HG03175 (cell line): ENCODE measurements at regions not wholly inside any gene's neighbourhood (a gene's known extent, or its start where the extent isn't known, plus 50 kb on each side); places are given as distances from the start of the nearest gene placed in this dataset.

Experiments used
- ATAC-seq: cut with Tn5 transposase; IDR thresholded peaks from one replicate; pipeline ENCODE4 v1.9.1; 2021; ENCODE audit warnings: mild to moderate bottlenecking, moderate library complexity; ENCODE audit not compliant: unreplicated experiment

DNA sequence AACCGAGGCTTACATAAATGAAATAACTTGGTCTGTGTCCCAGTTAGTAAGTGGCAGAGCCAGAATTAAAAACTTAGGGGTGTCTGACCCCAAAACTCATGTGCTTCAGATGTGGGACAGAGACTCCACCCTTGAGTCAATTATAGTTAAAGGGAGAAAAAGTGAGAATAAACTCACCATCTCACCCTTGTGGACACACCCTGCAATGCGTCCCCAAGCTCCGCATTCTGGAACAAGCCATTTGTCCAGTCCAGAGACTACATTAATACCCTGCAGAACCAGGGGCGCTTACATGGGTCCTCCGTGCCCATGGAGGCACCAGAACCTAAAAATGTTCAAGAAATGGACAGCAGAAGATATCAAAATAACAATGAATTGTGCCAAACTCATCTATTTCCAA is 207.0 kb upstream of the ZNF507 start:
- no peak for ATAC-seq

DNA sequence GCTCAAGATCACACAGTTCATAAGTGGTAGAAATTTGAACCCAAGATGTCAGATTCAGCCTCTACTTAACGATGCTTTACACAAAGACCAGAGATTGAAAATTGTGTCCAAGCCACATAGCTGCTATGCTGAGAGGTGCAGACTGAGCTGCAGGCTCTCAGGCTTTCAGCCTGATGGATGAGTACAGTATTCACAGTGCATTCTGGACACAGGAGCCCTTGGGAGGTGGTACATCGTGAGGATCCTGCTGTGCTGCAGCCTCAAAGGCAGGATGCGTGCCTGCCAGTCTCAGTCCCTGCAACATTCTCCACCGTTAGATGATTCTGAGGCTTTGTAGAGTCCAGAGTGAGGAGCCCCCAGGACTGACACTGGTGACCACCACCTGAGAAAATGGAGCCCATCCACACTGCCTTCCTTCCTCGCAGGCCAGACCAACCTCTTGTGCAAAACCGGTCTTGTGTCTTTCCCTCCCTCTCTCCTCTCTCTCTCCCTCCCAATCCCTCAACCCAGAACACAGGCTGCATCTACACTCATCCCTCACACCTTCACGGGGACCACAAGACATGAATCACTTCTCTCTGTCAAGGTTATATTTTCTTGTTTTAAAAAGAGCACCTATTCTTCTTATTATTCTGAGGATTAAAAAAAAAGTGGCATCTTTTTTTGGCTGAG is 203.4 kb upstream of the ZNF507 start:
- ATAC-seq: no peak

DNA sequence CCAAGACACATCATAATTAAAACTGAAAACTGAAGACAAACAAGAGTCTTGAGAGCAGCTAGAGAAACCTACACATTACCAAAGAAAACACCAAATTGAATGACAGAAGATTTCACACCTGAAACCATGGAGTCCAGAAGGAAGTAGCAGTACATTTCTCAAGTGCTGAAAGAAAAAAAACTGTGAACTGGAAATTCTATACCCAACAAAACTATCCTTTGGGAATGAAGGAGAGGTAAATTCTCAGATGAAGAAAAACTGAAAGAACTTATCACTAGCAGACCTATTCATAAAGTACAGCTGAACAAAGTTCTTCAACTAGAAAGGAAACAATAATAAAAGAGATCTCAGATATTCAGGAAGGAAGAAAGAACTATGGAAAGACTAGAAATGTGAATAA is 198.7 kb upstream of the ZNF507 start:
- ATAC-seq: no peak

DNA sequence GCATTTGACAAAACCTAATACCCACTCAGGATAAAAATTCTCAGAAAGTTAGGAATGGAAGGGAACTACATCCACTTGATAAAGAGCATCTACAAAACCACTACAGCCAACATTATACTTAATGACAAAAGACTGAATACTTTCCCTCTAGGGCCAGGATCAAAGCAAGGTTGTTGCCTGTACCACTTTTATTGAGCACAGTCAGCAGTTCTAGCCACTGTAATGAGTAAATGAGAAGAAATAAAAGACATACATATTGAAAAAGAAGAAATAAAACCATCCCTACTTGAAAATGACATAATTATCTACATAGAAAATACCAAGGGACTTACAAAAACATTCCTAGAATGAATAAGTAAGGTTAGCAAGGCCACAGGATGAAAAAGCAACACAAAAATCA is 194.8 kb upstream of the ZNF507 start:
- ATAC-seq: no peak

DNA sequence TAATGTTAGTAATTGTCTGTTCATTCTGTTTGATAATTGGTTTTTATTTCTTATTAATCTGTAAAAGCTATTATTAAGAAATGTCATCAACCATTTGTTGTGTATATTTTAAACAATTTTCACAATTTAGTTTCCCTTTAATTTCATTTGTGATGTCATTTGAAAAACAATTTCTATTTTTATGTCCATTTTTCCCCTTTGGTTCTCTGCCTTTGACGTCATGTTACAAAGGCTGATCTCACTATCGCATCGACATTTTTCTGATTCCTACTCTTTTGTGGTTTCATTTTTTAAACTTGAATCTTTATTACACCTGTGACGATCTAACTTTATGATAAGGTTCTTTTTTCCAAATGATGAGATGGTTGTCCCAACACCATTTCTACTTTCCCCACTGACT is 191.0 kb upstream of the ZNF507 start:
- ATAC-seq: no peak

DNA sequence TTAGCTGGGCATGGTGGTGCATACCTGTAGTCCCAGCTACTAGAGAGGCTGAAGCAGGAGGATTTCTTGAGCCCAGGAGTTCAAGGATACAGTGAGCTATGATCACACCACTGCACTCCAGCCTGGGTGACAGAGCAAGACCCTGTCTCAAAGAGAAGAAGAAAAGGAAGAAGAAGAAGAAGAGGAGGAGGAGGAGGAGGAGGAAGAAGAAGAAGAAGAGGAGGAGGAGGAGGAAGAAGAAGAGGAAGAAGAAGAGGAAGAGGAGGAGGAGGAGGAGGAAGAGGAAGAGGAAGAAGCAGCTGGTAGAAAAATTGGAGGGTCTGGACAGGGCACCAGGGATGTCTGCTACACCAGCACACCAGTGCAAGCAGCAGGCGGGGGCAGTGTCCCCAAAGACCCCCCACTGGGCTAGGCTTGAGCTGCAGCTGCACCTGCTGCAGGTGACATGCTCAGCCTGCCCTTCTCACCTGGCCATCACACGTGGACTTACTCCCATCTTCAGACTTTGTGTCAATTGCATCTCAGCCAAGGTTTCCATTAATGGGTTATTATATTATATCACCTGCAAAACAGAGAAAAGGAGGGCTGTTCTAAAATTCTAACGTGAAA is 180.9 kb upstream of the ZNF507 start:
- no peak for ATAC-seq

DNA sequence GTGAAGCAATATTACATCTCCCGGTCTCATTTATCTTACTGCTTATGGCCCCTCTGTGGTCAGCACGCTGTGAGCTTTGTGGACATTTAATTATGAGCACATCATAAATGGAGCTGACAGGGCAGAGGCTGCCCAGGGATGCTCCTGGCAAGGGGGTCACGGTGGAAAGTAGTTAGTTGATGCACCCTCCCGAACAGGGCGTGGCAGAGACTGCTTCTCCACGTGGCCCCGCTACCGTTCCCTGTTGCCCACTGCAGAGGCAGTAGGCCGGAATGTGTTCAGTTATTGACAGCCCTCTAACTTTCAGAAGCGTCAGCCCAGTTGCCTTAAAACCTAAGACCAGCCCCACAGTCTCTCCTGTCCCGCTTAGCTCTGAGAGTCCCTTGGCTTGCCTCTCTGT is 180.3 kb upstream of the ZNF507 start:
- ATAC-seq: no peak

DNA sequence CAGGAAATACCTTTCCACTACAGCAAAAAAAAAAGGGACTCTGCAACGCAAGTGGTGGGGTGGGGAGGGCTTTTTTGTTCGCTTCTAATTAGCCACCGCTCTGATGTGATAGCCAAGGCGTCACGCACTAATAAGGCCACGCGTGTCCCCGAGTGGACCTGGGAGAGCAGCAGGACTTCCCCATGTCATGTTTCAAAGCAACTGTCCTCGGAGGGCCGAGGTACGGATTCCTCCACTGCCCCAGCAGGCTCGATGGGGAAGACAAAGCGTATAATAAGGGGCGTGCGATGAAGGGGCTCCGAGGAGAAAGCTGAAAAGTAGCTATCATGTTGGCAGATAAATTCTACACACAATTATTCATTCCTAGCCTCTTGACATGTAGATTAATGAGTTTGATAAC is 179.7 kb upstream of the ZNF507 start:
- no peak for ATAC-seq

DNA sequence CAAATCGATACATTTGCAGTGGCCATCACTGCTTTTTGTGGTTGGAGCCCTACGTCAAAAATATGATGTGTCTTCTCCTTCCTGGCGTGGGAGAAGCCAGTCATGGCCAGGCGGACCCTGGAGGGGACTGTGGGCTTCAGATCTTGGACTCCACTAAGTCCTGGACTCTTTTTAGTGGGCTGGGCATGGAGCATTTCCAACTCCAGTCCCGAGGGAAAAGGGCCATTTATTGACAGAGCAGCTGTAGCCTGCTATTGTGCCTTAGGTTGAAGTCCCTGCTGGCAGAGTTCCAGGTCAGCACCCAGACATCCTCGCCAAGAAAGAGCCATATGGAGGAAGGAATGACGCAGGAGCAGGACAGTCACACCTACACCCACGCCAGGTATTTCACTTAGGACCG is 179.2 kb upstream of the ZNF507 start:
- ATAC-seq: no peak

DNA sequence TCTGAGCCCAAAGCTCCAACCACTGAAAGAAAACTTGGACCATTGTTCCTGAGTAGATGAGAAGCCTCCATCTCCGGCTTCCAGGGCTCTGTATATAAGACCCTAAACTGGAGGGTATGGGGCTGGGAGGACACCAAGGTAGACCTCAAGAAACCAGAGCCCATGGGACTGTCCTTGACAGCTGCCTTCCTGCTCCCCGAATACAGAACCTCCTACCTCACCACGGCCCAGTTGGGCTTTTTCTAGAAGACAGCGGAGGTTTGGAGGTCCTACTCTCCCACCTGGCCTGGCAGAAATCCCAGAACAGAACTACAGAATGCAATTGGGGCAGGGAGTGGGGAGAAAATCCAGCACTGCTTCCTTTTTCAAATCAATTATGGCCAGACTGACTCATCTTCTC is 177.3 kb upstream of the ZNF507 start:
- no peak for ATAC-seq

DNA sequence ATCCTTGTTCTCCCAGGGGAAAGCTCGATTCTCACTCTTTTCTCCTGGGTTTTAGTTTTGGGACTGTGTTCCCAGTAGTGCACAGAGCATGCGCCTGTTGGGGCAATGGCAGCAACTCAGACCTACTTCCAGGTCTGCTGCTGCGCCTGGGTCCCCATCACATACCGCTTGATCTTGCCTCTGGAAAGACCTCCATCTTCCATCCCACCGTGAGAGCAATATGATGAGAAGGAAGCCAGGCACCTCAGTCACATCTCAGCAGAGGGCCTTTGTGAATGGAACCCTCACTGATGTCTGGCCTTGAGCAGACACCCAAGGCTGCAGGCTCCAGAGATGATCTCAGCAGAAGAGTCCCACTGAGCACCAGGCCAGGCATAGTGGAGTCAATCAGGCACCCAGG is 176.8 kb upstream of the ZNF507 start:
- no peak for ATAC-seq

DNA sequence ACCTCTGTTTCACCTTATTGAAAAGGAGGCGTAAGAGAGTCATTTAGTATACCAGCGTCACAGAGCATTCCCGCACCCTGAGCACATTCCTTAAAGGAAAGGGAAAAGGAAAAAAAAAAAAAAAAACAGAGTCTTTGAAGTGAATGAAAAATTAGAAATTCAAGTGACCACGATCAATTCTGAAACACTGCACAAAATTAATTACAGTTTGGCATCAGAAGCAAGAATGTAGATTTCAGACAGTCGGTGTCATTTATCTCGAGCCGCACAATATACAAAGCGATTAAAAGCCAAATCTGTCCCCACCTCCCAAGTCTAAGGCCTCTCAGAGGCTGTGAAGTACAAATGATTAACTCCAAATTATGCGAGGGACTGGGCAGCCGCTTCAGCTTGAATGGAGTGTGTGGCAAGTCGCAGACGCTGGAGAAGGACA is 173.7 kb upstream of the ZNF507 start:
- ATAC-seq: no peak

DNA sequence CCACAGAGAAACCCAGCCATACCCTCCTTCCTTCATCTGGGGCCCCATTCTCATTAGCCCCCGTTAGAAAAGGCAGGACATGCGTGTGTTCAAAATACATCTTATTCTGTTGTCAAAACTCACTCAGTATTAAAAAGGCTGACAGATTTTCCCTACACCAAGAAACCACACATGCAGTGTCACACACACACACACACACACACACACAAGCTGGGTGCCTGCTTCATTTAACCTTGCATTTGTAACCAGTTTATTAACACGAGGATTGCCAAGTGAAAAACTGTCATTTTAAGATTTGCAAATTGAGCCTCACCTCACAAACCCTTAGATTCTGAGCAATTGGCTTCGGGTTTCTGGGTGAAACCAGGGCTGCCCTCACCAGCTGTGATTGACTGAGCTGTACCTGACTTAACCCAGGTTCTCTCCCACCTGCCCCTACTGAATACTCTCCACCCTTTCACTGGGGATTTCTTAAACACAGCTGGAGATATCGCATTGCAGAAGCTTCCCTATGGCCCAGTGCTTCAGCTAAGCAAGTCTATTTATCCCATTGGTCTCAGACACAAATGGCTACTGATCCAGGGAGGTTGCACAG is 172.7 kb upstream of the ZNF507 start:
- no peak for ATAC-seq

DNA sequence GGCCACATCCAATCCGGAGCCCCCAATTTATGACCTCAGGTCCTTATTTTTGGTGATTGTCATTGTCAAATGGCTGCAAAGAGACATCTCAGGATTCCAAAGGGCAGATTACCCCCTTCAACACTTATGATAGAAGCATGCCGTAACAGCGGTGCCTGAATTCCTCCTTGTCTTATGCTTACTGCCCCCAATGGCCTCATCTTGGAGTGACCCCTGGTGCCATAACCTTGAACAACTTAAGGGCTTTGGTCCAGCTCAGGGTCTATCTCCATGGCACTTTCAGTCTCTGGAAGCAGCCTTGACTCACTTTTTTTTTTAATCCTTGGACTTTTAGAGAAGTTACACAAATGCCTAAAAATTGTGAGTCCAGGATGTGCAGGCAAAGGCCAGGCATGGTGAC is 171.6 kb upstream of the ZNF507 start:
- no peak for ATAC-seq

DNA sequence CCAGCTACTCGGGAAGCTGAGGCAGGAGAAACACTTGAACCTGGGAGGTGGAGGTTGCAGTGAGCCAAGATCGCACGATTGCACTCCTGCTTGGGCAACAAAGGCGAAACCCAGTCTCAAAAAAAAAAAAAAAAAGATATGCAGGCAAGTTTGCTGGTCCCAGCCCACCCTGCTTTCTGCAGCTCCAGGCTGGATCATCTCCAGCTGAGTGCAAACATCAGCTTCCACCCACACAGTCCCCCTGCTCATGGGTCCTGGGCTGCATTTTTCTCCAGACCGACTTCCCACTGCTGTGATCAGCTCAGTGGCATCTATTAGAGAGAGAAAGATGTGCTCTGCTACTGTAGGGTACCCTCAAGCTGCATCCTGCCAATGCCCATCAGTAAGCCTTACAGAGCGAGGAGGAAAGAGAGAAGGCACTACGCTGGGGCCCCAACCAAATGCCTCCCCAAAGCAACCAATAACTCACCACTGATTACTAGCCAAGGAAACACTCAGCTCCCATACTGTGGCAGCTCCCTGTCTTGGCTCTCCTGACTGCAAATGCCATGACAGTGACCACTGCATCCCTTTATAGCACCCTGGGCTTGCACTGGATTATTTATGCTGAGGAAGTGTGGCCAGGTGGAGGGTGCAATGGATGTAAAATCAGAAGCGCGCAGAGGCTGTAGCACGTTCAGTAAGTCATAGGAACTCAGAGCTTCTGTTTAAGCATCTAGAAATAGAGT is 170.9 kb upstream of the ZNF507 start:
- ATAC-seq: no peak

DNA sequence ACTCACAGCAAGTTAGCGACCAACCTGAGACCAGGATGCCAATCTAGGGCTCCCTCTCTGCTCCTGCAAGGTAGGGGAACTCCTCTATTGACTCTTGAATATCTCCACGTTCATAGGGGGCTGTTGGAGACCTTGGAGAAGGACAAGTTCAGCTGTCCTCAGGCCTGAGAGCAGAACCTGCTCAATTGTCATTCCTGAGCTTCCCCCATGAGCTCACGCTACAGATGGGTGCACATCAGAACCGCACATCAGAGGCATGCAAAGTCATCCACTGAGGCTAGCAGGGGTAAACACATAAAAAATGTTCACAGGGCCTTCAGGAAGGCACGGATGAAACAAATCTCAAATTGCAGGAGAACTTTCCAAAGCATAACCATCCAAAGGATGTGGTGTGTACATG is 168.8 kb upstream of the ZNF507 start:
- ATAC-seq: no peak

DNA sequence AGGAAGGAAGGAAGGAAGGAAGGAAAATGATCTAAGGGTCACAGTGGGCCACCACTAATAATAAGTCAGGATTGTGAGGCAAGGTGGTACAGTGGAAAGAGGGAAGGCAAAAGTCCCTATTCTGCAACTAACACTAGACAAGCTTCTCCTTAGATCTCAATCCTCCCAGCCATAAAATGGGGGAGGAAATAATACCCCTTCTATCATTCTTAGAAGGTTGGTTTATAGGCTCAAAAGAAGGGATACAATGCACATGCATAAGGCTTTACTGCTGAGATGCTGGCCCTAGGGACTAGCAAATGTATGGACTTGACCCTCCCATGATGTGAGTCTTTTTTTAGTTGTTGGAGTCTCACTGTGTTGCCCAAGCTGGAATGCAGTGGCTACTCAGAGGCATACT is 167.7 kb upstream of the ZNF507 start:
- ATAC-seq: no peak

DNA sequence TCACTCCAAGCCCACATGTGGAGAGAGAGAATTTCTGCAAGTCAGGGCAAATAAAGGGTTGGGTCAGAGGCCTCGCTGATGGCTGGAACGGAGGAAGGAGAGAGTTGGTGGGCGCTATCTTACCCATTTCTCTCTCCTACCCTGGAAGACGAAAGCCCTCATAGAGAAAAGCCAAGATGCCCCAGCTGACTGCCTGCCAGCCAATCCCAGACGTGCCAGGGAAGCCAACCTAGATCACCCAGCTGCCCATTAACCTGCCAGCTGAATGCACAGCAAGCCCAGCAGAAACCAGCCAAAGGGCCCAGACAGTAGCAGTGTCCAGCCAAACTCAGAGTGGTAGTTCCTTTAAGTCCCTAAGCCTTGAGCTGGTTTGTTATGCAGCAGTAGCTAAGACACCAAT is 167.0 kb upstream of the ZNF507 start:
- no peak for ATAC-seq

DNA sequence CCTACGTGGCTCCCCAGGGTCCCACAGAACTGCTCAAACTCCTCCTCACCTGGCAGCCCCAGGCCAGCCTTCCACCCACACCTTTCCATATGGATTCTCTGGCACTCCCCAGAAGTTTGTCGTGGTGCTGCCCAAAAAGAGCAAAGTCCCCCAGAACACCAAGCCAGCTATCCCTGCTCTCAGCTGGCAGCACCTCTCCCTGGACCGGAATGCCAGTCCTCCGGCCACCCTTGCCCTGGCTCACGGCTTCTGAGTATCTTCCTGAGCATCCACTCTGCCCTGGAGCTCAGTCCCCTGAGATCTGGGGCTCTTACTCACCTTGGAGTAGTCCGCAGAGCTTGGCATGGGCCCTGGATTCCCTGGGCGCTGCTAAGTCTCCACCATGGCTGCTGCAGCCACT is 166.5 kb upstream of the ZNF507 start:
- ATAC-seq: no peak

DNA sequence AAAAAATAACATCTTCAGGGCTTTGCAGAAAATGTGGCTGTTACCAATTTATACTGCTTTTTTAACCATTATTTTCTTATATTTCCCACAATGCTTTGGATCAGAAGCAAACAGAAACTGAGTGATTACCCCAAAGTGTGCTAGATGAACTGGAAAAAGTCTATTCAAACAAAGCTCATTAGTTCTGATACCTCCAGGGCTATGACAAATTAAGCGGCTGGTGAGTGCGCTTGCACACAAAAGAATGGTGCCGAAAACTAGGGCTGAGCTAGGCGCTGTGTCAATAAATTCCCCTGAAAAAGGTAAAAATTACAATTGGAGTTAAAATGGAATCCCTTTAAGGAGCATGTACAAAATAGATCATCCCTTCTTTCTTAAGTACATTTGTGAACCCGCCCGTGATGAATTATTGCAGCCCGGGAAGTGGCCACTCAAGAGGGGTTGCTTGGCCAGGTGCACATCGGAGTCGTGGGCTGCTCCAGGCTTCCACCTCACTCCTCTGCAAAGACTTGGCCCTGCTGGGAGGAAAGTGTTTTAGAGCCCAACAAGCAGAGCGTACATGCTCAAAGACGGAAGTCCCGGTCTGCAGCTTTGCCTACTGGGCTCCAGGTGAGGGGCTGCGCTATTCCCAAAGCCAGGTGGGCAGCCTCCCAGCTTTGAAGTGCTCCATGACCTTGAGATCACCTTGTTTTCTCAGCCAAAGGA is 164.0 kb upstream of the ZNF507 start:
- no peak for ATAC-seq

DNA sequence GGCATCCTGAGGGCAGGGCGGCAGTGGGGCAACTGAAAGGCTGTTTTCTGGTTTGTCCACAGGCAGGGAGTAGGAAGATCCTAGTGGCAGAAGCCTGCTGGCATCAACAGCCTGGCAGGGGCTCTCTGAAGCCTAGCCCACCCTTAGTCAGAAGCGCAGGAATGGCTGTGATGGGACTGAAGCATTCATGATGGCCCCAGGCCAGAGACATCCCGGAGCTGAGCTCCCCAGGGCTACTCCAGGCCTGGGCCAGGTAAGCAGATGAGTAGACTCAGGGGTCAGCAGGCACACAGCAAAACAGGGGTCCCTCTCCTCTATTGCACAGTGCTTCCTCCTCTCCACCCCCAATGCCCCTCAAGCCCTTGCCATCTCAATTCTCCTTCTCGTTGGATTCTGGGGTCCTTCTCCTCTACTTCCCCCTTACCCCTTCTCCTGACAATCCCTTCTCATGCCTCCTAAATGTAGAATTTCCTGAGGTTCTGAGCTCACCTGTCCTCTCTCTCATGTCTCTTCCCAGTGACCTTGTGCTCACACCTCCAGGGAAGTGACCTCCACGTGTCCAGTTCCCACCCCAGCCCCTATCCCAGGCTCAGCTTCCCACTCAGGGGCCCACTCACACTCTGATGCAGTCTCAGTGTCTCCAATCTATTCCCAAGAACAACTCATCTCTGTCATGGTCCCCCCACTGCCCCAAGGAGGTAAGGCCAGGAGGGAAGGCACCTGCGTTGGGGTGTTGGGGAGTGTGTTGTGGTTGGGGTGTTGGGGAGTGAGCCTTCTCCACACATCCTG is 158.7 kb upstream of the ZNF507 start:
- ATAC-seq: no peak
